ENCODE measurements at regions not wholly inside any gene's neighbourhood (a gene's known extent, or its start where the extent isn't known, plus 50 kb on each side); places are given as distances from the start of the nearest gene placed in this dataset.

GRCh38 chr13:73908809-73909208, 225.4 kb downstream of the KLF12 start:
- intact Hi-C loops (cut with DNase I), result no loop called here
- no peaks in the 10 kb centered on the region for H3K36me3 ChIP-seq
- 96 to 98% (median 97%) methylated on average over 5 of the region's 5 CpGs for WGBS, 3 donors
- H3K9me3 ChIP-seq, result no peaks in the 10 kb centered on the region
- H3K27ac ChIP-seq, result no peak overlapping the region
- TF ChIP-seq POLR2A (IDR thresholded peaks at IDR 0.05), result no peak
- TF ChIP-seq EP300 (IDR thresholded peaks at IDR 0.05), result no peak
- TF ChIP-seq CTCF (IDR thresholded peaks at IDR 0.05), result no peak
- H3K4me3 ChIP-seq, result no peak overlapping the region
- no peak for DNase-seq
- H3K27me3 ChIP-seq, result no peaks in the 10 kb centered on the region
- peaks cover 5% of the 10 kb centered on the region for H3K4me1 ChIP-seq (ENCODE audit: insufficient read depth)

- intact Hi-C loops (cut with DNase I), result no loop called here
- H3K4me3 ChIP-seq, result no peak overlapping the region
- no peaks in the 10 kb centered on the region for H3K27me3 ChIP-seq
- H3K4me1 ChIP-seq (ENCODE audit: insufficient read depth), result no peaks in the 10 kb centered on the region
- no peaks in the 10 kb centered on the region for H3K36me3 ChIP-seq
- no peaks in the 10 kb centered on the region for H3K9me3 ChIP-seq
- no peak overlapping the region for H3K27ac ChIP-seq
- no peak for DNase-seq
- TF ChIP-seq CTCF (IDR thresholded peaks at IDR 0.05) (no peak), POLR2A (IDR thresholded peaks at IDR 0.05) (no peak), EP300 (IDR thresholded peaks at IDR 0.05) (no peak)
- WGBS, 3 donors, result 96 to 99% (median 98%) methylated on average over 3 of the region's 3 CpGs
Observed at GRCh38 chr13:73904625-73905024, 229.6 kb downstream of the KLF12 start.

- H3K4me3 ChIP-seq, result no peak overlapping the region
- no peaks in the 10 kb centered on the region for H3K36me3 ChIP-seq
- no peak for TF ChIP-seq POLR2A (IDR thresholded peaks at IDR 0.05)
- no peak for TF ChIP-seq EP300 (IDR thresholded peaks at IDR 0.05)
- no peak for TF ChIP-seq CTCF (IDR thresholded peaks at IDR 0.05)
- H3K4me1 ChIP-seq (ENCODE audit: insufficient read depth), result peaks cover 1% of the 10 kb centered on the region
- no peak for DNase-seq
- 96 to 98% (median 97%) methylated on average over 7 of the region's 7 CpGs for WGBS, 3 donors
- no peaks in the 10 kb centered on the region for H3K27me3 ChIP-seq
- H3K27ac ChIP-seq, result no peak overlapping the region
- intact Hi-C loops (cut with DNase I), result no loop called here
- H3K9me3 ChIP-seq, result no peaks in the 10 kb centered on the region
Observed at GRCh38 chr13:73903561-73903960, 230.6 kb downstream of the KLF12 start.

GRCh38 chr13:73902847-73903246, 231.4 kb downstream of the KLF12 start:
- Histone ChIP-seq H3K36me3 (no peaks in the 10 kb centered on the region), H3K27ac (no peak overlapping the region), H3K4me3 (no peak overlapping the region), H3K9me3 (no peaks in the 10 kb centered on the region), H3K27me3 (no peaks in the 10 kb centered on the region), H3K4me1 (ENCODE audit: insufficient read depth) (peaks cover 1% of the 10 kb centered on the region)
- no peak for DNase-seq
- TF ChIP-seq EP300 (IDR thresholded peaks at IDR 0.05) (no peak), POLR2A (IDR thresholded peaks at IDR 0.05) (no peak), CTCF (IDR thresholded peaks at IDR 0.05) (no peak)
- intact Hi-C loops (cut with DNase I), result no loop called here

GRCh38 chr13:73902296-73902695, 231.9 kb downstream of the KLF12 start:
- intact Hi-C loops (cut with DNase I), result no loop called here
- H3K9me3 ChIP-seq, result no peaks in the 10 kb centered on the region
- DNase-seq, result no peak
- H3K36me3 ChIP-seq, result no peaks in the 10 kb centered on the region
- H3K4me3 ChIP-seq, result no peak overlapping the region
- TF ChIP-seq POLR2A (IDR thresholded peaks at IDR 0.05) (no peak), CTCF (IDR thresholded peaks at IDR 0.05) (no peak), EP300 (IDR thresholded peaks at IDR 0.05) (no peak)
- peaks cover 1% of the 10 kb centered on the region for H3K4me1 ChIP-seq (ENCODE audit: insufficient read depth)
- H3K27ac ChIP-seq, result no peak overlapping the region
- 67 to 68% (median 67%) methylated on average over 4 of the region's 4 CpGs for WGBS, 3 donors
- H3K27me3 ChIP-seq, result no peaks in the 10 kb centered on the region

Data from ovary (tissue), 7 donors.